ENCODE measurements at regions not wholly inside any gene's neighbourhood (a gene's known extent, or its start where the extent isn't known, plus 50 kb on each side); places are given as distances from the start of the nearest gene placed in this dataset.

GRCh38 chr13:89890806-89891205 lies 1456.7 kb upstream of the MIR17HG start:
- DNase-seq (ENCODE audit: low read depth): no peak

DNA sequence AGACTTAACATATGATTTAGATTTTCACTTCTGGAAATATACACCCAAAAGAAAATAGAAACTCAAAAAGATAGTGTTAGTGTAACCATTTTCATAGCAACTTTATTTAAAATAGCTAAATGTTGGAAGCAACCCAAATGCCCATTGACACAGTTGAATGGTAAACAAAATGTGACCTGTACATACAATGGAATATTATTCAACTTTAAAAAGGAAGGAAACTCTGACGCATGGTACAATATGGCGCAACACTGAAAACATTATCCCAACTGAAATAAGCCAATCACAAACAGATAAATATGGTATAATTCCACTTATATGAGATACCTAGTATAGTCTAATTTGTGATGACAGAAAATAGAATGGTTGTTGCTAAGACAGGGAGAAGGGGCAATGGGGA lies 1456.1 kb upstream of the MIR17HG start:
- no peak for DNase-seq (ENCODE audit: low read depth)

DNA sequence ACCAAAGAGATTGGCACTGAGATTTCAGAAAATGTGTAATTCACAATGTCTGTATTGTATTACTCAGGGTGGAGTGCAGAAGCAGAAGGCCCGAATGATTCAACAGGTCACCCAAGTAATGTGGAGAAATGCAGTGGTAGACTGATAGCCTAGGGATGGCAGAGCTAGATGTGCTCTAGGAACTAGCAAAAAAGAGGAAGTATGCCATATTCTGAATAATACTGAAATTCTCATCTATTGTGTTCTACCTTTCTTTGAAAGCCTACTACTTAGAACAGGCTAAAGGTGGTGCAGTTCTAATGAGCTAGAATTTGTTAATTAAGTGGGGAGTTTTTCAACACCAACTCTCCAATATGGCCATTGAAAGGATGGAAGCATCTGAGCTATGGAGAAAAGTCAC lies 1449.8 kb upstream of the MIR17HG start:
- DNase-seq (ENCODE audit: low read depth): no peak

DNA sequence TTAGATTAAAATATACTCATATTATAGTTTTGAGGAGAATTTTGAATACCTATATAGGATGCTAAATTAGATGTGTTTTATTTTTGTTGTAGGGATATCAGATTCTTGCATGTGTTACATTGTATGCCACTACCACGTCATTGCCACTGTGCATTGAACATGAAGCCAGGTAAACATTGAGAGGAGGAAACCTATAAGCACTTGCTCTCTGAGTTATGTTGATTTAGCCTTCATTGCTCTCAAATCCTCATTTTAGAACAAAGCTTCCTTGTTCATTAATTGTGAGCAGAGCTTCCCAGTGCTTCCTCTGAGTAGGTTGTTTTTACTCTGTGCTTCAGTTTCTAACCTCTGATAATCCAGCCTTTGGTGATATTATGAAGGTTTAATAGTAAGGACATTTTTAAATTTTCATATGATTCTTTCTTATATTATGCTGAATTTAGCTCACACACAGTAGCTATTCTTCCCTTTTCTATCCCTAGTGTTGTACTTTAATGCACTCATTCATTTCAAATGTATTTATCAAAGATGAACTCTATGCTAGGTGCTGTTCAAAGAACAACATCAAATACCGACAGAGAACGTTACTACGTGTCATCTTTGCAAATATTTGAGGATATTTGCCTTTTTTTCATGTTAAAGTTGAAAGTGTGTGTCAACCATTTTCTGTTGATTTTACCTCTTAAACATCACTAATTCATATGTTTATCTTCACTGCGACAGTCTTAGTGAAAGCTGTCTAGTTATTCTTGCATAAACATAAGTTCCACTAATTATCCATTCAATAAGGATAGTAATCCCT lies 1448.0 kb upstream of the MIR17HG start:
- no peak for DNase-seq (ENCODE audit: low read depth)

- peak; percentile 25 for DNase-seq (ENCODE audit: low read depth)
Observed at GRCh38 chr13:89900104-89900765, 1447.3 kb upstream of the MIR17HG start.

- no peak for DNase-seq (ENCODE audit: low read depth)
Observed at GRCh38 chr13:89902223-89902622, 1445.3 kb upstream of the MIR17HG start.

- DNase-seq (ENCODE audit: low read depth): no peak
Observed at GRCh38 chr13:89903115-89903514, 1444.4 kb upstream of the MIR17HG start.

DNA sequence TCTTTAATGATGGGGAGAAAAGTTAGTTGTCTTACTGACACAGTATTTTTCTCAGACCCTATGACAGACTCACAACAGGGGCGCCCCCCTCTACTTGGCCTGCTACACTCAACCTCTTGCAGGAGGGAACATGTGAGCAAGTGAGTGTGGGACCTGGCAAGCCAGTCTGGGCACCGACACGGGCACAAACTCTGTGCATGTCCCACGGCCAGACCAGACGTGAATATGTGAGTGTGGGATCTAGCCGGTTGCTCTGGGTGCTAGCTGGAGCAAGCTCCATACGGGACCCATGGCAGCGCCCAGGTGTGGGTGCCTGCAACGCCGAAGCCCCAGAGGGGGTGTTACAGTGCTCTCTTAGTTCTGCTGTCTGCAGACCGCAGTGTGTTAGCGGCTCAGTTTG lies 1437.3 kb upstream of the MIR17HG start:
- DNase-seq (ENCODE audit: low read depth): no peak

- no peak for DNase-seq (ENCODE audit: low read depth)
Observed at GRCh38 chr13:89916551-89916950, 1430.9 kb upstream of the MIR17HG start.

- no peak for DNase-seq (ENCODE audit: low read depth)
Observed at GRCh38 chr13:89920461-89920860, 1427.0 kb upstream of the MIR17HG start.

DNA sequence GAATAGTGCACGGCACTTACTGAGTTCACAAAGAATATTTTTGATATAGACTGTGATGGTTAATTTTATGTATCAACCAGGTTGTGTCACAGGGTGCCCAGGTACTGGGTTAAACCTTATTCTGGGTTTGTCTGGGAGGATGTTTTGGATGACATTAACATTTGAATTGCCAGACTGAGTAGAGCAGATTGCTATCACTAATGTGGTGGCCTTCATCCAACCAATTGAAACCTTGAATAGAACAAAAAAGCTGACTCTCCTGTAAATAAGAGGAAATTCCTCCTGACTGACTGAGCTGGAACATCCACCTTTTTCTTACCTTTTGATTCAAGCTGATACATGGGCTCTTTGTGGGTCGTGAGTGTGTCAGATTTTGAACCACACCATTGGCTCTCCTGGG lies 1424.4 kb upstream of the MIR17HG start:
- DNase-seq (ENCODE audit: low read depth): no peak

GRCh38 chr13:89923736-89924135 lies 1423.8 kb upstream of the MIR17HG start:
- DNase-seq (ENCODE audit: low read depth): no peak

DNA sequence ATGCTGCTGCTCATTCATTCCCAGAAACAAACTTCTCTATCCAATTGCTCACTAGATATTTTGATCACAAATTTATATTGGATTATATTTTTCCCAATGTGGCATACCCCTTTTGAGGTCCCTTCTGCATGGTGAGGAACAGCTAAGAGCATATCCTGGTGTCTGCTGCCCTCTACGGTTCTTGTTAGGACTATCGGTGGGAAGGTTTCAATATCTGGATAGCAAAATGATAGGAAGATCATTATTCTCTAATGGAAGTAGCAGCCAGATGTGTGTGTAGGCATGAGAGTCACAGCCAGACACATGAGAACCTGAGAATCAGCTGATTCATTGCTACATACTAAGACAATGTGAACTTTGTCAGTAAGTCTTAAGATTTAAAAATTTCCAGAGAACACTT lies 1422.4 kb upstream of the MIR17HG start:
- DNase-seq (ENCODE audit: low read depth): no peak

GRCh38 chr13:89930861-89931260 lies 1416.6 kb upstream of the MIR17HG start:
- DNase-seq (ENCODE audit: low read depth): no peak

- DNase-seq (ENCODE audit: low read depth): no peak
Observed at GRCh38 chr13:89932902-89933301, 1414.6 kb upstream of the MIR17HG start.

GRCh38 chr13:89936256-89936655 lies 1411.2 kb upstream of the MIR17HG start:
- DNase-seq (ENCODE audit: low read depth): no peak

GRCh38 chr13:89937420-89937819 lies 1410.1 kb upstream of the MIR17HG start:
- DNase-seq (ENCODE audit: low read depth): no peak

DNA sequence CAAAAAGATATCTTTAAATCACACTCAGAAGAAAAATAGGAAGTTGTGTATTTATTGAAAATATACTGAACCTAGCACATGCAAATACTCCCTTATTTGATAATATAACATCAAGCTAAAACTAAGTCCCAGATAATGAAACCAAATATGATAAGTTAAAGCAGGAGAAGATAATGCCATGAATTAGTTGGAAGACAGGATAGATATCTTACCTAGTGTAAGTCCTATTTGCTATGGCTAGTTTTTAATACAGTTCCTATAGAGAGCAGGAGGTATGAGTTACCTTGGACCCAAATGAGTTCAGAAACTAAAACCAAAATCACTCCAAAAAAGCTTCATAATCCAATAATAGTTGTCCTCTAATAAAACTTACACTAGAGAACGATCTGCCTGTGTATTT lies 1407.1 kb upstream of the MIR17HG start:
- DNase-seq (ENCODE audit: low read depth): no peak

DNA sequence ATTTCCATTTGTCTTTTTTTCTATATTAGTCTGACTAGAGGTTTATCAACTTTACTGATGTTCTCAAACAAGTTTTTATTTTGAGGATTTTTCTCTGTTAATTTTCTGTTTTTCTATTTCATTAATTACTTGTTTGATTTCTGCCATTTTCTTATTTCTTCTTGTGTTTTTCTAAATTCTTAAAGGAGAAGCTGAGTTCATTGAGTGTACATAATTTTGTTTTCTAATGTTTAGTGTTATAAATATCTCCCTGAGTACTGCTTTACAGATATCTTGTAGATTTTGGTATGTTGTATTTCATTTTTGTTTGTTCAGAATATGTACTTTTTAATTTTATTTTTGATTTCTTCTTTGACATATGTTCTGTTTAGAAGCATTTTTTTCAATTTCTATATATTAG lies 1404.3 kb upstream of the MIR17HG start:
- no peak for DNase-seq (ENCODE audit: low read depth)

GRCh38 chr13:89950225-89950624 lies 1397.3 kb upstream of the MIR17HG start:
- DNase-seq (ENCODE audit: low read depth): no peak

DNA sequence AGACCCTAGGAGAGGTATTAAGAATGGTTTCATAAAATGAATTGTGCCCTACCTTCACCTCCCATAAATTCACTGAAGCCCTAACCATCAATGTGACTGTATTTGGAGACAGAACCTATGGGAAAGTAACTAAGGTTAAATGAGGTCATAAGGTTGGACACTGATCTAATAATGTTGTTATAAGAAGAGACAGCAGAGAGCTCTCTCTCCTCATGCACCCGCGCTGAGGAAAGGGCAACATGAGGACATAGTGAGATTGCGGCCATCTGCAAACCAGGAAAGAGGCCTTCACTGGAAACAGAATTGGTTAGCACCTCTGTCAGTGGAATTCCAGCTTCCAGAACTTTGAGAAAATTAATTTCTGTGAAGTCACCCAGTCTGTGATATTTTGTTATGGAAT lies 1396.1 kb upstream of the MIR17HG start:
- no peak for DNase-seq (ENCODE audit: low read depth)

GRCh38 chr13:89953581-89953980 lies 1393.9 kb upstream of the MIR17HG start:
- DNase-seq (ENCODE audit: low read depth): no peak

- DNase-seq (ENCODE audit: low read depth): no peak
Observed at GRCh38 chr13:89955773-89956172, 1391.7 kb upstream of the MIR17HG start.

DNA sequence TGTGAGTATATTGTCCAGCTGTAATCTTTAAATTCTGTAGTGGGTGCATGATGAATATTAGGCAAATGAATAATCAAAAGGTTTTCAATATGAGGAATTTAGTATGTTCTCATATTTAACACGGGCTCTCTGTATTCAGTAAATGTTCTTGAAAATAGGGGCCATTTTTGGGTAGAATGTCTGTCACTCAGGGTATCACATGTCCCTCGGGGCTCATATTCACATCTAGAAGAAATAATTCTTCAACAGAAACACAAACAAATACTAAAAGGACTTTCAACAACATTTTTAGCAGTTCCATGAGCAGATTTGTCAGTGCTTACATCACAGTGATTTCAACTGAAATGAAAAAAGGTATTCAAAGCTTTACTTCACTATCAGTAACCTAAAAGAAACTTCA lies 1388.4 kb upstream of the MIR17HG start:
- DNase-seq (ENCODE audit: low read depth): no peak

Measured in forelimb muscle (tissue), 1 donor.